GM18873 (cell line): ENCODE measurements at regions not wholly inside any gene's neighbourhood (a gene's known extent, or its start where the extent isn't known, plus 50 kb on each side); places are given as distances from the start of the nearest gene placed in this dataset.

Source experiments
- ATAC-seq: cut with Tn5 transposase; IDR thresholded peaks from one replicate; pipeline ENCODE4 v1.9.1; 2021; ENCODE audit warnings: mild to moderate bottlenecking, moderate library complexity, moderate number of reproducible peaks; ENCODE audit not compliant: unreplicated experiment, low FRiP score

DNA sequence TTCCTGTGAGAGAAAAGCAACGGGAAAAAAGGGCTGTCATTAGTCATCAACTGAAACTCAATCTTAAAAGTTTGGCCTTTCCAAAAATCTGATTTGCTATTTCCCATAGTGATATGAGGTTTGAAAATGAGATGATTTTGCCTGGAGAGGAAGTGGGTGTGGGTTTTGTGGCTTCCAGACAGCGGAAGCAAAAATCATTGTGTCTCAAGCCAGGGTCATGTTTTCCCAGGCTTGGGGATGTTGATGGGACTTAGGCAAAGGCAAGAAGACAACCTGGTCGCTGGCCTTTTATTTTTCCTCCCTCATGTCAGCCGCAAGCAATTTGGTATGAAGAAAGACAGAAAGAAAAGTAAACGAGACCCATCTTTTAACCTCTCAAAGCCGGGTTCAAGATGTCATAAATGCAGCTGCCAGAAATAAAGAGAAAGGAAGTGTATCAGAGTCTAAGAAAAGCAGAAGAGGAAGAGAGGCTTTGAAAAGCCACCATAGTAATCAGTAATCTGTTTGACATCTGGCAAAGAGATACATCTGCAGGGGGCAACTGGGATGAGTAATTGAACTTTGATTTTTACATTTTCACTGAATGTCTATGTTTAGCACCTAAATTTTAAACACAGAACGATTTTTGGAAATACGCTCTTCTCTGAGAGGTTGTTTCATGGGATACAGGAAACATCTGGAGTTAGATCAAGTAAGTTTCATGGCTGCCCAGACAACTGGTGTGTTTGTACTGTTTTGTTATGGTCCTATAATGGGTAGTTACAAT is 521.6 kb upstream of the SLIT2 start:
- ATAC-seq, result no peak

DNA sequence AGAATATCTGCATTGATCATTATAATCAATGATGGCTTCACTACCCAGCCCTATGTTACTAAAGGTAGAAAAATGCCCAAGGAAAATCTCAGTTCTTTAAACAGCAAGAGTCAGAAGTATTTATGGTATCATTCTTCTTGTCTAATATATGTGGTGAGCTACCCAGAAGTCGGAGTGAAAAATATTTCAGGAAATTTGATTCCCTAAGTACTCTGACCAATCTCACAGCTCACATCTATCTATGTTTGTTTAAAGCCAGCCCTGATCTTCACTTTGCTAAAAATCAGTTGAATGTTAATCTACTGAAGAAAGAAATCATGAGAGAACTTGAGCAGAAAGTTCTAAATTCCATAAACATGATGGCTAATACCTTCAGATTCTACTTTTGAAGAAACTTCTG is 522.9 kb upstream of the SLIT2 start:
- ATAC-seq, result no peak

GRCh38 chr4:19727141-19727540 is 524.6 kb upstream of the SLIT2 start:
- no peak for ATAC-seq

- ATAC-seq, result no peak
Measured at GRCh38 chr4:19725130-19725529, 526.6 kb upstream of the SLIT2 start.

DNA sequence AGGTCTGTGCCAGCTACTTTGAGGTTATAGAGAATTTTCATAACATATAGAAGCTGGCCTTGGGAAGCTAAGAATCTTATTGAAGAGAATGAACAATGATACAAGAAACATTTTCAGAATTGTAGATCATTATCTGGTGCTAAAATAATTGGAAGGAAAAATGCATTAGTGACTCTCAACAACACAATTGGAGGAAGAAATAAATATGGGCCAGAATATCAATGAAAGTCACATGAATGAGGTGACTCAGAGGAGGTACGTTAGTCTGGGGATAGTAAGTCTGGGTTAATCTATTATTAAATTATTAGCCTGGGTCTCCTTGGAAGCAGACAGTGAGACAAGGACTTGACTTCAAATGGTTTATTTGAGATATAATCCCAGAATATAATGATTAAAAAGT is 529.3 kb upstream of the SLIT2 start:
- ATAC-seq, result no peak

GRCh38 chr4:19721587-19721986 is 530.1 kb upstream of the SLIT2 start:
- no peak for ATAC-seq

DNA sequence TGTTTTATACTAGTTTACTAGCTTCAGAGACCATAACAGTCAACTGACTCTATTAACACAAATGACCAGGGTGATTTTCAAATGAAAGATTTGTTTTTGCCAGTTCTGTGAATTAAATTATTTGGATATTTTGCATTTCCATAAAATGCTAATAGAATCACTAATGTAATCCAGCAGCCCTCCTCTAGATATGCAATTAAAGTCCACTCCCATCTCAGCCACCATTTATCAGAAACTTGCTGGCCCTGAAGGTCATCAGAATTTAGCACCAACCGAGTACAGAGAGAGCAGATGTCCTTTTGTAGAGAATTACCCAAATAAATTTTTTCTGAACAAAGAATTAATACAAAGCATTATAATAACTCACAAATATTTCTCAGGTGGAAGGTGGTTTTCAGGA is 531.1 kb upstream of the SLIT2 start:
- no peak for ATAC-seq

DNA sequence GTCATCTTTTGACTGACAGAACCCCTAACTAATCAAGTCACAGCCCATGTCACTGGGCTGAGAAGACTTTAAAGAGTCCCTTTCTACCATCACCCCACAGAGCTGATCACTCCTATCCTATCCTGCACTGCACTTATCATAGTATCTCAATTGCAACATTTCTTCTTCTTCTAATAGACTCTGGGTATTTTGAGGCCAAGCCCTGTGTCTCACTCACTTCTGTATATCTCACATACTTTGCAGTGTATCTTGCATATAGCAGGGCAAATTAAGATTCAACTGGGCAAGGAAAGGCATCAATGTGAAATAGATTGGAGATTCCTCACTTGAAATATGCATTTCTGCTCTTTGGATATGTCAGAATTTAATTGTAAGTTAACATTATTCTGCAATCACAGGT is 531.5 kb upstream of the SLIT2 start:
- no peak for ATAC-seq

- no peak for ATAC-seq
Measured at GRCh38 chr4:19711871-19712270, 539.8 kb upstream of the SLIT2 start.

GRCh38 chr4:19707876-19708275 is 543.8 kb upstream of the SLIT2 start:
- no peak for ATAC-seq

- no peak for ATAC-seq
Measured at GRCh38 chr4:19703391-19703790, 548.3 kb upstream of the SLIT2 start.

DNA sequence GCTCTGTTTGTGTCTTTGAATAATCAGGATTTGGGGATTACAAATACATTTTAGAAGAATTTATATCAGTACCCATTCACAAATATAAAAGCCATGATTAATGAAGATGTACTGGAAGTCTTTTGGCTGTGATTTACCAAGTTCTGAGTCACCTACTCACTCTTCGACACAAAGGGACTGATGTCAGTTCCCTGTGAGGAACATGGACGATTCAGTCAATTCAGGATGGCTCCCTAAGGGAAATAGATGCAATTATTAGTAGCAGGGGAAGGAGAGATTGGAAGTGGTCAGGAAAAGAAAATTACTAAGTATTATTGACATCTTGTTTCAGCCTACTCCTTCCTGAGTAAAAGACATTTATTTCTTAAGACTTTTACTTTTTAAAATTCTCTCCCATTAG is 550.7 kb upstream of the SLIT2 start:
- ATAC-seq, result no peak

GRCh38 chr4:19698961-19699360 is 552.7 kb upstream of the SLIT2 start:
- no peak for ATAC-seq

- ATAC-seq, result no peak
Measured at GRCh38 chr4:19694812-19695211, 556.9 kb upstream of the SLIT2 start.

- ATAC-seq, result no peak
Measured at GRCh38 chr4:19693936-19694570, 557.7 kb upstream of the SLIT2 start.

DNA sequence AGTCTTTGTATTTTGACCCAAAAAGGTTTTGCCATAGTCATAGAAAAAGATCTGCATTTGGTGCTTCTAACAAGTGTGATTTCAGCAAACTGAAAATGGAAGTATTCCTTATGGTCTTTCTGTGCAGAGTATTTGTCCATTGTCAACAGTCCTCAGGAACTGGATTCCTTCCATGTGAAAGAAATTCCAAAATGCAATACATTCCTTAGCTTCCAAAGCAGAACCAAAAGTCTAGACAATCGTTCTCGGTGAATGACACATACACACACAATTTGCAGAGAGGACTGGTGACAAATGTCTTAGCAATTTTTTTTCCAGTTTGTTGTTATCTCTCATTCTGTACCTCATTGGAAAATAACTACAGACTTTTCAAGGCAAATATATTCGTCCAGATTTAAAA is 562.2 kb upstream of the SLIT2 start:
- no peak for ATAC-seq

DNA sequence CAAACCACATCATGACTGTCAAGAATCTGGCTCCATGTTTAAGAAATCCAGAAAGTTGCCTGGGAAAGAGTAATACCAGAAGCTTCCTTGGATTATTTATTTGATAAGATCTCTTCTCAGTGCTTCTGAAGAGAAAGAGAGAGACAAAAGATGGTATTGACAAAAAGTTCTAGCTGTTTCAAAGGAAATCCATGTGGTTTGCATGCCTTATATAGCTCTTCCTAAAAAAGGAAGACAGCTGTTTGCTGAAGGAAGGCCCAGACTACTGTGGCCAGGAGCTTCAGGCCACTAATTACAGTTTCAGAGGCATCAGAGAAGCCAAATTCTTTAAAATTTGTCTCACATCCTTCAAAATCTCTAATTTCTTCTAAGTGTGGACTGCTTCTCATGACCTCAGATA is 565.2 kb upstream of the SLIT2 start:
- ATAC-seq, result no peak

DNA sequence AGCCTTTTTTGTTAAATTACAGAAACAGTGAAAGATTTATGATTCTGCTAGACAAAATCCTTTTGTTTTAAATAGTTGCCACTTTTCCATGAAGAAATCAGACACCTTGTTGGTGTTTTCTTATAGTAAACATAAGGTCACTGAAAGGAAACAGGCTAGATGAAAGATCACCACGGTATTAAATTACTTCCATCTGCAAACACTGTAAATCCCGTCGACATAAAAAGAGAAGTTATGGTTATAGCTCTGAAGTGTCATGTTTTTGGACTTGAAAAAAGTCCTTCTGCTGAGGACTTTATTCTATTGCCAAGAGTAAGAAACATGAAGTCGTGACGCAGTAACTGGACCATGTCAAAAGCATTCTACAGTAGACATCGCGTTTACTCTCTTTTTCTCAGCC is 567.6 kb upstream of the SLIT2 start:
- no peak for ATAC-seq

DNA sequence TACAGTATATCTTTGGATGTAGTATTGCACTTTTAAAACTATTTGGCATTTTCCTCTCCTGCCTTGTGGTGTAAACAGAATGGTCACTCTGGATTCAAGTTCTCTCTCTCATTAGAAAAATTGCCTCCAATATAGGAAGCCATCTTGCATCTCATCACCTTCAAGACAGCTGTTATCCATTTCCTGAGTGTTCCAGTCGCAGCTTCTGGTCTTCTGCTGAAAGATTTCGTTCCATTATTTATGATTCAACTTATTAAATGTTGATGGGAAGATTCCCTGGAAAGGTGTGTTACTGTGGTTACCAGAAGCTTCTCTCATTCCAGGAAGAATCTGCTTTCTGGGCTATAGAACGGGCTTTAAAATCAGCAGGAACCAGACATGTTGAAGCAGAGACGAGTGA is 568.3 kb upstream of the SLIT2 start:
- ATAC-seq, result no peak

- ATAC-seq, result no peak
Measured at GRCh38 chr4:19677211-19677610, 574.5 kb upstream of the SLIT2 start.

DNA sequence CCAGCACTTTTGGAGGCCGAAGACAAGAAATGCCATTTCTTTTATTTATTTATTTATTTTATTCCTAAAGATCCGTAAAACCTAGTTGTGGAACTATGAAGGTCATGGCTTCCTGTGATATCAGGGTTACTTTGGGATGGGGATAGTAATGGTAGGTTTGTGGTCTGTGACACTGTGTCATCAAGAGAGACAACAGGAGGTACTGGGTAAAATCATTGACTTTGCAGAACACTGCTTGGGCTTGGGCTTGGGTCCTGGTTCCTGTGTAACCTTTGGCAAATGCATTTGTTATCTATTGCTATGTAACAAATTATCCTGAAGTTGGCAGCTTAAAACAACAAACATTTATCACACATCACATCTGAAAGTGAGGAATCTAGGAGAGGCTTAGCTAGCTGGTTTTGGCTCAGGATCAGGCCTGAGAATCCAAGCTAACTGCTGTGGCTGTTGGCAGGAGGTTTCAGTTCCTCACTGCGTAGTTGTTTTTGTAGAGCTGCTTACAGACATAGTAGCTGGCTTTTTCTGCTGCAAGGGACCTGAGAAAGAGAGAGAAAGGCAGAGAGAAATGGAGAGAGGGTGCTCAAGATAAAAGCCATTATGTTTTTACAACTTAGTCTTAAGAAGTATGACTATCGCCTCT is 576.4 kb upstream of the SLIT2 start:
- ATAC-seq, result no peak

DNA sequence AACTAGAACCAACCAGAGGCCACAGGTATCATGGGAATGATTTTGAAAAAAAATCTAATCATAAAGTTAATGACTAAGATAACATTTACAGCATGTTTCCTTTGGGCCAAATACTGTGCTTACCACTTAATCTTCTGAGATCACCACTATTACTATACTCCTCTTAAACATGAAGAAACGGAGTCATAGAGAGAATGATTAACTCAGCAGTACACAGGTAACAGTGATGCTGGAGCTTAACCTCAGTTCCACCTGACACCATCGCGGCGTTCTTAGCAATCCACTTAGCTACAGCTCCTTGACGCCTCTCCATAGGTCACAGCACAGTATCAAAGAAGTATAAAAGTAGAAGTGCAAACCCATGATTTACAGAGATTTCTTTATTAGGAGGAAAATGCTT is 592.6 kb upstream of the SLIT2 start:
- no peak for ATAC-seq
